GM18909 (cell line): ENCODE measurements at regions not wholly inside any gene's neighbourhood (a gene's known extent, or its start where the extent isn't known, plus 50 kb on each side); places are given as distances from the start of the nearest gene placed in this dataset.
"Not testable (repeated sequence)": the region's sequence is repeated elsewhere in the genome, so short reads cannot be mapped to it uniquely, and the experiment has no call there.

Source experiments
- ATAC-seq: cut with Tn5 transposase; IDR thresholded peaks from one replicate; pipeline ENCODE4 v1.9.1; 2021; ENCODE audit warnings: mild to moderate bottlenecking; ENCODE audit not compliant: unreplicated experiment, poor library complexity

GRCh38 chr2:16940214-16940613 lies 274.6 kb upstream of the CYRIA start:
- no peak for ATAC-seq

GRCh38 chr2:16939771-16940170 lies 274.1 kb upstream of the CYRIA start:
- no peak for ATAC-seq

GRCh38 chr2:16933355-16933754 lies 267.7 kb upstream of the CYRIA start:
- no peak for ATAC-seq

GRCh38 chr2:16932826-16933225 lies 267.2 kb upstream of the CYRIA start:
- ATAC-seq, result no peak

GRCh38 chr2:16931441-16931840 lies 265.8 kb upstream of the CYRIA start:
- ATAC-seq, result no peak

- ATAC-seq, result no peak
Observed at GRCh38 chr2:16927398-16927797, 261.8 kb upstream of the CYRIA start.

GRCh38 chr2:16925145-16925544 lies 259.5 kb upstream of the CYRIA start:
- no peak for ATAC-seq

- ATAC-seq, result not testable (repeated sequence)
Observed at GRCh38 chr2:16915341-16915755, 249.7 kb upstream of the CYRIA start.

GRCh38 chr2:16911746-16912145 lies 246.1 kb upstream of the CYRIA start:
- no peak for ATAC-seq

GRCh38 chr2:16908656-16909055 lies 243.0 kb upstream of the CYRIA start:
- ATAC-seq, result no peak

GRCh38 chr2:16907645-16908282 lies 242.1 kb upstream of the CYRIA start:
- no peak for ATAC-seq

GRCh38 chr2:16905325-16905724 lies 239.7 kb upstream of the CYRIA start:
- ATAC-seq, result not testable (repeated sequence)

- peak; percentile 90 for ATAC-seq
Observed at GRCh38 chr2:16900405-16901025, 234.9 kb upstream of the CYRIA start.

GRCh38 chr2:16899958-16900357 lies 234.3 kb upstream of the CYRIA start:
- ATAC-seq, result peak; percentile 16

- ATAC-seq, result no peak
Observed at GRCh38 chr2:16890081-16890480, 224.4 kb upstream of the CYRIA start.

- no peak for ATAC-seq
Observed at GRCh38 chr2:16885027-16885426, 219.4 kb upstream of the CYRIA start.

- ATAC-seq, result no peak
Observed at GRCh38 chr2:16882706-16883105, 217.1 kb upstream of the CYRIA start.

- no peak for ATAC-seq
Observed at GRCh38 chr2:16881122-16881521, 215.5 kb upstream of the CYRIA start.

GRCh38 chr2:16871411-16871810 lies 205.8 kb upstream of the CYRIA start:
- no peak for ATAC-seq

- no peak for ATAC-seq
Observed at GRCh38 chr2:16870491-16871076, 204.9 kb upstream of the CYRIA start.

- ATAC-seq, result no peak
Observed at GRCh38 chr2:16869711-16870110, 204.1 kb upstream of the CYRIA start.

- no peak for ATAC-seq
Observed at GRCh38 chr2:16862471-16862870, 196.8 kb upstream of the CYRIA start.
